ENCODE measurements at regions not wholly inside any gene's neighbourhood (a gene's known extent, or its start where the extent isn't known, plus 50 kb on each side); places are given as distances from the start of the nearest gene placed in this dataset.
A peak's percentile ranks its signal among the peaks of the same experiment; 100 is the strongest.

DNA sequence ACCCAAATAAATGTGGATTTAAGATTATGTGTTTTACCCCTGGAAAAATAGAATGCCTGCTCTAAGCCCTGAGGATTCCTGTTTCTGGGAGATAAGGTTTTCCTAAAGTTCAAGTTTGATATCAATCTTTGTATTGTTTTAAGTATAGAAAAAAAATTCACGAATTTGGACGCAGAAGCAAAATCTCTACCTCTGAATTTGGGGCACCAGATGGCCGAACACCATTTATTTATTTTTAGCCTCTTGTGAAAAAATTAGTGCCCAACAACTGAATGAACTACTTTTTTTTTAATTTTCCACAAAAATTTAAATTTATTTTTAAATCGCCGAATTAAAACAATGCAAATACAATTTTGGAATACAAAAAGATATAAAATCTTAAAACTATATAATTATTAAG is 128.1 kb upstream of the SP4 start:
- H3K4me3 ChIP-seq (ENCODE audit: low read depth, low read length), result no peak overlapping the region
- TF ChIP-seq, protein P1, sequence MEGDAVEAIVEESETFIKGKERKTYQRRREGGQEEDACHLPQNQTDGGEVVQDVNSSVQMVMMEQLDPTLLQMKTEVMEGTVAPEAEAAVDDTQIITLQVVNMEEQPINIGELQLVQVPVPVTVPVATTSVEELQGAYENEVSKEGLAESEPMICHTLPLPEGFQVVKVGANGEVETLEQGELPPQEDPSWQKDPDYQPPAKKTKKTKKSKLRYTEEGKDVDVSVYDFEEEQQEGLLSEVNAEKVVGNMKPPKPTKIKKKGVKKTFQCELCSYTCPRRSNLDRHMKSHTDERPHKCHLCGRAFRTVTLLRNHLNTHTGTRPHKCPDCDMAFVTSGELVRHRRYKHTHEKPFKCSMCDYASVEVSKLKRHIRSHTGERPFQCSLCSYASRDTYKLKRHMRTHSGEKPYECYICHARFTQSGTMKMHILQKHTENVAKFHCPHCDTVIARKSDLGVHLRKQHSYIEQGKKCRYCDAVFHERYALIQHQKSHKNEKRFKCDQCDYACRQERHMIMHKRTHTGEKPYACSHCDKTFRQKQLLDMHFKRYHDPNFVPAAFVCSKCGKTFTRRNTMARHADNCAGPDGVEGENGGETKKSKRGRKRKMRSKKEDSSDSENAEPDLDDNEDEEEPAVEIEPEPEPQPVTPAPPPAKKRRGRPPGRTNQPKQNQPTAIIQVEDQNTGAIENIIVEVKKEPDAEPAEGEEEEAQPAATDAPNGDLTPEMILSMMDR (IDR thresholded peaks at IDR 0.05; ENCODE audit: borderline replicate concordance, insufficient read depth, low read depth, low read length), result no peak

DNA sequence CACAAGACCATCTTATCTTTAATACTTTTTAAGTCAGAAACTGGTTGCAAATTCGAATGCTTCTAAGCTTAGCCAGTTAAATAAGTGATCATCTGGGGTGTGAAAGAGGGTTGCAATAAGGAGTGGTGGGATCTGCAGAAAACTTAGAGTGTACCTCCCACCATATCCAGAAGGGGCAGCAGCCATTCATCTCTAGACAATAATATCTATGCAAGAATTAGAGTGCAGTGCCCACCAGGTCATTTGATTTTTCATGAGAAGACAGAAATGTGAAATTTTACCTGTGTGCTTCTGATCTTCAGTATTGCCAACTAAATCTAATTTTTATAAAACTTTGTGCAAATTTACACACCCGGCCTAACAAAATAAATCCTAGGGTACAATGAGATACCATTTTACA is 127.2 kb upstream of the SP4 start:
- H3K4me3 ChIP-seq (ENCODE audit: low read depth, low read length), result no peak overlapping the region
- TF ChIP-seq, protein P1 (IDR thresholded peaks at IDR 0.05; ENCODE audit: borderline replicate concordance, insufficient read depth, low read depth, low read length), result peak; percentile 33; the same call in 1 of the 2 replicates

DNA sequence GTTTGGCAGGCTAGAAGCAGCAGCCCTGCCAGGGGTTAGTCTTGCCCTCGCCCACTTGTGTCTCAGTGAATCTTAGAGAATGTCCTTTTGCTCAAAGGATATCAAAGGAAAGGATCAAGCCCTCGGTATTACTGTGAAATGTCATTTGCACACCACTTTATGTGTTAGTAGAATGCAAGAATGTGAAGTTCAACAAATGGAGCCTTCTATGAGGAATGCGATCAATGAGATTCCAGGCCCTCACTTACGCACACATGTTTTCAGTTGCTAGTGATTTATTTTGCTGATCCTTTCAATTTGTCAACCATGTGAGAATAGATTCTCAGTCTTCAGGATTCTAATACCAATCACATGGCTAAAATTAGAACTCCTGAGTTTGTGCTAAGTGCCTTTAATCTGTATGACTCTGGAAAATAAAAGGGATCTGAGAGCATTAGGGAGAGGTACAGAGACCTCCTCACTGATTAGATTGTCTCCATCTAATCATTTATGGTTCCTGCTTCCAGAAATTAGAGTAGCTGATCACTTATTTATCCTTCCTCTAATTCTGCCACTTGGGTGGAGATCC is 123.0 kb upstream of the SP4 start:
- H3K4me3 ChIP-seq (ENCODE audit: low read depth, low read length), result no peak overlapping the region
- TF ChIP-seq, protein P1 (IDR thresholded peaks at IDR 0.05; ENCODE audit: borderline replicate concordance, insufficient read depth, low read depth, low read length), result no peak

DNA sequence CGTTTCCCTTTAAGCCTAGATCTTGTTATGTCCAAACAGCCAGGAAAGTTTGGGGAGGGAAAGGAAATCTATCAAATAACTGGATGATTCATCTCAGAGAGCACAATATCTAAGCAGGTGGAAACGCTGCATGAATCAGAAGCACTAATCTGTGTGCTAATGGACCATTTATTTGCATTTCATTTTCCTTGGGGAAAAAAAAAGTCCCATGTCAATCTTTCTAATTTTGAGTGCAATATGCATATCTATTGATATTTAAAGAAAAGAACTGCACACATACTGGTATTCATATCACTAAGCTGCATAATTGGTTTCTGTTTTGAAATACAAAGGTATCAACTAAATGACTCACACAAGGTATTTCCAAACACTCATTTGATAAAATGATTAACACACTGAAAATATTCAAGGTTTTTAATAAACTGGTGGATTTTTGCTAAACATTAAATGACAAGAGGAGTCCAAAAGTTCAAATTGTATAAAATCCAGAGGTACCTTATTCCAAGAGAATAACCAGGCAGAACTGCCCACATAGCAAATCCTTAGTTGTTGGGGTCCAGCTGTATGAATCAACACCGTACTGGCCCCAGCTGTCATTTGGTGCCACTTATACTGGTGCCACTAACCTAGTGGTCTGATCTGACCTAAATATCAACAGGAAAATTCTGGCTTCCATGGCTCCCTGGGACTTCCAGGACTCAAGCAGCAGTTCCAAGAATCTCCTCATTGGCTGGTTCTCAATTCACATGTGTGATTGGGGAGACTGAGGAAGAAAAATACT is 122.2 kb upstream of the SP4 start:
- TF ChIP-seq, protein P1 (IDR thresholded peaks at IDR 0.05; ENCODE audit: borderline replicate concordance, insufficient read depth, low read depth, low read length), result no peak
- H3K4me3 ChIP-seq (ENCODE audit: low read depth, low read length), result no peak overlapping the region

DNA sequence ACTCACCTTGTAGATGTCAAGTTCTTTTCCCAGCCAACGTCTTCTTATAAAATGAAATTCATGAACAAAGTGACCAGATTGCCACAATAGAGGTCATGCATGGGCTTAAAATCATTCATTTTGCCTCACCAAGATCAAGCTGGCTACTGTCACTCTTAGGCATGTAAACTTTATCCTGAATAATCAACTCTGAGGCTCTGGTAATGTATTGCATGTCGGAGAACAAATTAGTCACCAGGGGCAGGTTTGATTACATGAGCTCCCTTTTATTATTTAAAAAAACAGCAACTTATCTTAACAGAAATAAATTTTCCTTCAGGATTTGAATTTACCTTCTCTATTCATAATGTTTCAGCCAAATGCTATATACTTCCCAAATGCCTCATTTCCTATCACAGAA is 112.9 kb upstream of the SP4 start:
- TF ChIP-seq, protein P1 (IDR thresholded peaks at IDR 0.05; ENCODE audit: borderline replicate concordance, insufficient read depth, low read depth, low read length), result no peak
- H3K4me3 ChIP-seq (ENCODE audit: low read depth, low read length), result no peak overlapping the region

DNA sequence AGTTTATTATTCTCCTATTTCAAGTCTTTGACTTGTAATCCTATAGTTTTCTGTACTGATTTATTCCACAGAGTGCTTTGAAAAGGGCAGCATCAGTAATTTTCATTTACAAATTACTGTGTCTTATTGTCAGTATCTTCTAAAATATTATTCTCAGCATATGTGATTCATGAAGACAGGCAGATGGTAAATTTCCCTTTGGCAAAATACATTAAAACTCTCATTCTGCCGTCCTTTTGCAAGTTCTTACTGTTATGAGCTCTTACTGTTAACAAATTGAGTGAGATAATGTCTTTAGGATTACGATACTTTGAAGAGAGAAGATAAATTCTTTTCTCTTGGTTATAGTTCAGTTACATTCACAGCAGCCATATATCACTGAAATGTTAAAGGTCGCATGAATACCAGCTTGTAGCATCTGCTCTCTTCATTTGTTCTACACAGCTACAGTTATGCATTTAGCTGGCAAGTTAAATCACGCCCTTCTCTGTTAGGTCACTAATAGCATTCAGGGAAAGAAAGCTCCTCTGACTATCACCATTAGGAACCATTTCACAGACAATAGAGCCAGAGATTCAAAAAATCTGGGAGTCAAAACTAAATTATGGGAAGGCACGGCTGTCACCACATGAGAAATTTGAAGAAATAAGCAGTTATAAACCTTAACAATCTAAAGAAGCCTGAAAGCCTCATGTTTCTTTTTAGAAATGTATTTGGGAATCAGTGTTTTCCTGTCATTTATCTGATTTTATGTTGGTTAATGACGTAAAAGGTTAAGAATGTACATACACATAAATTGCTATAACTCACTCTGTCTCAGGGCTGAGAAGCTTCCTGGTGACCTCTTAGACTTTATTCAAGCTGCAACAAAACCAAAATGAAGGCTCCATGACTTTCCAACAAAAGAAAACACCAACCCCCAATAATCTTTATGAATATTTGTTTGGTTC is 109.6 kb upstream of the SP4 start:
- H3K4me3 ChIP-seq (ENCODE audit: low read depth, low read length), result no peak overlapping the region
- TF ChIP-seq, protein P1 (IDR thresholded peaks at IDR 0.05; ENCODE audit: borderline replicate concordance, insufficient read depth, low read depth, low read length), result no peak
